ENCODE measurements at regions not wholly inside any gene's neighbourhood (a gene's known extent, or its start where the extent isn't known, plus 50 kb on each side); places are given as distances from the start of the nearest gene placed in this dataset.

DNA sequence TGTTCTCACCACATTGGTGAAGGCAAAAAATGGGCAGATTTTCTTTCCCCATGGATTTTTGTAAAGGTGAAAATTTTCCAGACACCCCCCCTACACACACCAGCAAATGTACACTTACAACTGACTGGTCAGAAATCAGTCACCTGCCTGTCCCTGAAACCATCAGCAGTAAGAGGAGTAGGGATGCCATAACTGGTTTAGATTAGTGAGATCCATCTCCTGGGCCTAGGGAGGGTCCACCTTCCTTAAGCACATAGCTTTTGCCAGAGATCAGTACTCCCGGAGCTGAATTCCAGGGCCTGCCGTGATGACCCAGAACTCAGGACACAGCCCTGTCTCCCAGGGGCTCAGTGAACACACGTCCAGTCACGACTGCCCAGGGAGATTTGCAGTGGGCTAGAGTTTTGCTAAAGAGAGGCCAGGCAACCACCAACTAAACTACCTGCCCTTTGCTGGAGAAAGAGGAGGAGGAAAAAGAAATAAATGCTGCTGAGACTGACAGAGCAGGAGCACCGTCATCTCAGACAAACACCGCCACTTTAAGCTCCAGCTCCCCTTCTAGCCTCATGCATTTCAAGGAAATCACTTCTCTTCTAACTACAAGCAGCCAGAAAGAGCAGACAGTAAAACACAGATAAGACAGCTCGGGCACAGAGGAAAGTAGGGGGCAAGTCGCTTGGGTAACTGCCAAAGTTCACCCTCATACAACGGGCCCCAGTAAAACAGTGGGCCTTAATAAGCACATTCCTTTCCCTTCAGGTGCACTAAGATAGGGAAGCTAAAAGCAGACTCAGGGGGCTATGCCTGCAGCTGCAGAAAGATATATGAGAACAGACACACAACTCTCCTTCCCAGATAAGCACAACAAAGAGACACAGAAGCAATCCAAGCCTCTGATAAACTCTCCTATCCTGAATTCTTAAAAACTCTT lies 82.6 kb upstream of the SPTLC3 start:
- H3K9me3 ChIP-seq, result peaks cover 0 to 5% (median 0%) of the 10 kb centered on the region in 4 donors
- no peak overlapping the region for H3K27ac ChIP-seq
- H3K27me3 ChIP-seq, result no peaks in the 10 kb centered on the region
- no peak for DNase-seq
- no peak overlapping the region for H3K4me3 ChIP-seq
- H3K36me3 ChIP-seq, result no peaks in the 10 kb centered on the region
- TF ChIP-seq POLR2A (IDR thresholded peaks at IDR 0.05), result no peak
- TF ChIP-seq, protein P1, sequence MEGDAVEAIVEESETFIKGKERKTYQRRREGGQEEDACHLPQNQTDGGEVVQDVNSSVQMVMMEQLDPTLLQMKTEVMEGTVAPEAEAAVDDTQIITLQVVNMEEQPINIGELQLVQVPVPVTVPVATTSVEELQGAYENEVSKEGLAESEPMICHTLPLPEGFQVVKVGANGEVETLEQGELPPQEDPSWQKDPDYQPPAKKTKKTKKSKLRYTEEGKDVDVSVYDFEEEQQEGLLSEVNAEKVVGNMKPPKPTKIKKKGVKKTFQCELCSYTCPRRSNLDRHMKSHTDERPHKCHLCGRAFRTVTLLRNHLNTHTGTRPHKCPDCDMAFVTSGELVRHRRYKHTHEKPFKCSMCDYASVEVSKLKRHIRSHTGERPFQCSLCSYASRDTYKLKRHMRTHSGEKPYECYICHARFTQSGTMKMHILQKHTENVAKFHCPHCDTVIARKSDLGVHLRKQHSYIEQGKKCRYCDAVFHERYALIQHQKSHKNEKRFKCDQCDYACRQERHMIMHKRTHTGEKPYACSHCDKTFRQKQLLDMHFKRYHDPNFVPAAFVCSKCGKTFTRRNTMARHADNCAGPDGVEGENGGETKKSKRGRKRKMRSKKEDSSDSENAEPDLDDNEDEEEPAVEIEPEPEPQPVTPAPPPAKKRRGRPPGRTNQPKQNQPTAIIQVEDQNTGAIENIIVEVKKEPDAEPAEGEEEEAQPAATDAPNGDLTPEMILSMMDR (IDR thresholded peaks at IDR 0.05), result no peak
- H3K4me1 ChIP-seq, result no peaks in the 10 kb centered on the region

DNA sequence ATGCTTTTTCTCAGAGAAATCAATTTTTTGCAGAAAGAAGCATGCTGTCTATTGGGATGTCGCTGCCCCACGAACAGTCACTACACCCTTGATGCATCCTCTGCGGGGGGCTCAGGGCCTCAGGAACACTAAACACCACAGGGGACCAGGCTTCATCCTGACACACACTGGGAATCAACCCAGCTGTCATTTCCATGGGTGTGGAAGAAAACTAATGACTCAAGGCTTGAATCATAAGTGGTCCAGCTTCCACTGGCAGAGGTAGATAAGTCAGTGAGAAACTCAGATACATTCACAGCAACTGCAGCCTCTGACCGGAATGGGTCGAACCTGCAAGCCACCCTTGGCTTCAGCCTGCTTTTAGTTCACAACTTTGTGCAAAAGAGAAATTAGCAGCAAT lies 81.3 kb upstream of the SPTLC3 start:
- DNase-seq, result no peak
- Histone ChIP-seq H3K4me1 (no peaks in the 10 kb centered on the region), H3K27ac (no peak overlapping the region), H3K4me3 (no peak overlapping the region), H3K27me3 (no peaks in the 10 kb centered on the region), H3K9me3 (peaks cover 0 to under 1% (median 0%) of the 10 kb centered on the region in 4 donors), H3K36me3 (no peaks in the 10 kb centered on the region)
- TF ChIP-seq, protein P1 (IDR thresholded peaks at IDR 0.05), result no peak
- TF ChIP-seq POLR2A (IDR thresholded peaks at IDR 0.05), result no peak

DNA sequence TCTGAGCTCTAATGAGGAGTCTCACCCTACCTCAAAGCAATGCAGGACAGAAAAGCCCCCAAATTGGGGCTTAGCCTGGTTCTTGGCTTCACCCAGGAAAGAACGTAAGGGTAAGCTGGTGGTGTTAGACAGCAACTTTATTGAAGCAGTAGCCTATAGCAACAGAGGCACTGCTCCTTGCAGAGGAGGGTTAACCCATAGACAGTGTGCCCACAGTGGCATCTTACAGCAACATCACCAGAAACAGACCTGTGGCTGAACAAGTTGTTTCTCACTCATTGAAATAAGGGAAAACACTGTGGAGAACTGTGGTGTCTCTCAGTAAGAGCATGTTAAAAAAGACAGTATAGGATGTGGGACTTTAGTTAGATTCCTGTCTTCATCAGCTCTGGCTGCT lies 80.4 kb upstream of the SPTLC3 start:
- no peaks in the 10 kb centered on the region for H3K27me3 ChIP-seq
- no peak overlapping the region for H3K27ac ChIP-seq
- H3K4me1 ChIP-seq, result no peaks in the 10 kb centered on the region
- no peaks in the 10 kb centered on the region for H3K36me3 ChIP-seq
- no peak overlapping the region for H3K4me3 ChIP-seq
- H3K9me3 ChIP-seq, result no peaks in the 10 kb centered on the region
- TF ChIP-seq, protein P1 (IDR thresholded peaks at IDR 0.05), result no peak
- TF ChIP-seq POLR2A (IDR thresholded peaks at IDR 0.05), result no peak
- no peak for DNase-seq

DNA sequence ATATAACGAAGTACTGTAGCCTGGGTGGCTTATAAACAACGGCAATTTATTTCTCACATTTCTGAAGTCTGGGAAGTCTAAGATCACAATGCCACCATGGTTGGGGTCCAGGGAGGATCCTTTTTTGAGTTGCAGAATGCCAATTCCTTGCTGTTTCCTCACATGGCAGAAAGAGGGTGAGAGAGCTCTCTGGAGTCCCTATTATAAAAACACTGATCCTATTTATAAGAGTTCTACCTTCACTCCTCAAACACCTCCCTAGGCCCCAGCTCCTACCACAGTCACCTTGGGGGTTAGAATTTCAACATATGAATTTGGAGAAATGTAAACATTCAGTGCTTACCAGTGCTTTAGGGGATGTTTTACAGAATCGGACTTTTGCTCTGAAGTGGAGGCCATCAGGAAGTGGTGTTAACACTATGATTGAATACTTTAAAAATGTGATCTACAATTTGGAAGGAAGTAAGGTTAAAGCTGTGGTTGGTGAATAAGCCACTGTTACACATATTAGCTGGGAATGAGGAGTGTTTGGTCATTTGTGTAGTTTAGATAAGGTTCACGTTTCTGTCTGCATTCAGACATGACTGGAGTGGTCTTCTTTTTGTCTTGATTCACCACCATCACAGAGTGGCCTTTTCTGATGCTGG lies 79.9 kb upstream of the SPTLC3 start:
- Histone ChIP-seq H3K4me1 (no peaks in the 10 kb centered on the region), H3K4me3 (no peak overlapping the region), H3K9me3 (no peaks in the 10 kb centered on the region), H3K36me3 (no peaks in the 10 kb centered on the region), H3K27ac (no peak overlapping the region), H3K27me3 (no peaks in the 10 kb centered on the region)
- no peak for DNase-seq
- TF ChIP-seq POLR2A (IDR thresholded peaks at IDR 0.05), result no peak
- TF ChIP-seq, protein P1 (IDR thresholded peaks at IDR 0.05), result no peak

DNA sequence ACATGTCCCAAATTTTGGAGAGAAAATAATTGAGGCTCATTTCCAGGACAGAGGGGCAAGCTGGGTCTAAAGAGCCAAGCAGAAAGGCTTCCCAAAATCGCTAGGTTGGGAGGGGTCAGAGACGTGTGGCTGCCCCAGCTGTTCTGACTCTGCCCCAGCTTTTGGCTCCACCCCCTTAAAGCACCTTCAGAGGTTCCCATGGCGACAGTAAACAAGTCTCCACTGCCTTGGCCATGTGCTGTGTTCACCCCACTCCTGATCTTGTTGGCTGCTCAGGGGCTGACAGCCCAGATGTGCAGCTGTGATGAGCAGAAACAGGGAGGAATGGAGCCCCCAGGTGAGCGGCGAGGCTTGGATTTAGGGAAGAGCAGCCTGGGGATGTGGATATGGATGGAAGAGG lies 72.8 kb upstream of the SPTLC3 start:
- H3K4me3 ChIP-seq, result no peak overlapping the region
- no peak for TF ChIP-seq POLR2A (IDR thresholded peaks at IDR 0.05)
- TF ChIP-seq, protein P1 (IDR thresholded peaks at IDR 0.05), result no peak
- H3K9me3 ChIP-seq, result no peaks in the 10 kb centered on the region
- H3K4me1 ChIP-seq, result no peaks in the 10 kb centered on the region
- H3K27me3 ChIP-seq, result no peaks in the 10 kb centered on the region
- DNase-seq, result no peak
- no peak overlapping the region for H3K27ac ChIP-seq
- no peaks in the 10 kb centered on the region for H3K36me3 ChIP-seq
